ENCODE measurements at regions not wholly inside any gene's neighbourhood (a gene's known extent, or its start where the extent isn't known, plus 50 kb on each side); places are given as distances from the start of the nearest gene placed in this dataset.

- TF ChIP-seq CTCF (IDR thresholded peaks at IDR 0.05) (no peak), POLR2A (IDR thresholded peaks at IDR 0.05) (no peak), EP300 (IDR thresholded peaks at IDR 0.05) (no peak)
Measured at GRCh38 chr5:125290935-125291334, 544.5 kb upstream of the ZNF608 start.

Data from tibial nerve (tissue), 4 donors.